GM18951 (cell line): ENCODE measurements at regions not wholly inside any gene's neighbourhood (a gene's known extent, or its start where the extent isn't known, plus 50 kb on each side); places are given as distances from the start of the nearest gene placed in this dataset.
"Not testable (repeated sequence)": the region's sequence is repeated elsewhere in the genome, so short reads cannot be mapped to it uniquely, and the experiment has no call there.

Experiments used
- POLR2A ChIP-seq: IDR thresholded peaks from 4 replicates; pipeline ENCODE4 v1.6.1; 2011; ENCODE audit warnings: mild to moderate bottlenecking; ENCODE audit not compliant: insufficient read length, insufficient read depth; ENCODE audit errors: extremely low read depth
- in situ Hi-C: fragments of 300-500 bp; cut with MboI; formaldehyde crosslinking; loops from one replicate; pipeline ENCODE4 v1.12.0; 2022; ENCODE audit warnings: low sequenced_read_pairs, mixed read lengths, inconsistent platforms; ENCODE audit not compliant: unreplicated experiment

DNA sequence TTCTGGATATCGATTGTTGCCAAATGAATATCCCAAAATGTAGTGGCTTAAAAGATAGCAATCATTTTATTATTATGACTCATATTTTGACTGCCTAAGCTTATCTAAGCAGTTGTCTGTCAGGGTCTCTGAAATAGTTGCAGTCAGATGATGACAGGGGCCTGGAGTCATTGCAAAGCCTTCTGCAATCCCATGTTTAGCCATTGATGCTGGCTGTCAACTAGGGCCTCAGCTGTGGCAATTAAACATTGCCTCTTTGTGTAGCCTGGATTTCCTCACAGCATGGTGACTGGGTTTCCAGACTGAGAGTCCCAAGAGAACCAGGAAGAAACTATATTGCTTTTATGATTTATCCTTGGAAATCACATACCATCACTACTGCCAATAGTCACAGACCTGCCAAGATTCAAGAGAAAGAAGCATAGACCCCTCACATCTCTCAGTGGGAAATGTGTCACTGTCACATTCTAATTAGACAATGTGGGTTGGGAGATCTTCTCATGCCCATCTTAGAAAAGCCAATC lies 227.3 kb upstream of the NOCT start:
- in situ Hi-C loops, result no loop called here
- no peak for TF ChIP-seq POLR2A

DNA sequence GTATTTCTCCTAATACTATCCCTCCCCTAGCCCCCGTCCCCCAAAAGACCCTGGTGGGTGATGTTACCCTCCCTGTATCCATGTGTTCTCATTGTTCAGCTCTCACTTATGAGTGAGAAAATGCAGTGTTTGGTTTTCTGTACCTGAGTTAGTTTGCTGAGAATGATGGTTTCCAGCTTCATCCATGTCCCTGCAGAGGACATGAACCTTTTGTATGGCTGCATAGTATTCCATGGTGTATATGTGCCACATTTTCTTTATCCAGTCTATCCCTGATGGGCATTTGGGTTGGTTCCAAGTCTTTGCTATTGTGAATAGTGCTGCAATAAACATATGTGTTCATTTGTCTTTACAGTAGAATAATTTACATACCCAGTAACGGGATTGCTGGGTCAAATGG lies 235.8 kb upstream of the NOCT start:
- in situ Hi-C loops, result not testable (repeated sequence)

DNA sequence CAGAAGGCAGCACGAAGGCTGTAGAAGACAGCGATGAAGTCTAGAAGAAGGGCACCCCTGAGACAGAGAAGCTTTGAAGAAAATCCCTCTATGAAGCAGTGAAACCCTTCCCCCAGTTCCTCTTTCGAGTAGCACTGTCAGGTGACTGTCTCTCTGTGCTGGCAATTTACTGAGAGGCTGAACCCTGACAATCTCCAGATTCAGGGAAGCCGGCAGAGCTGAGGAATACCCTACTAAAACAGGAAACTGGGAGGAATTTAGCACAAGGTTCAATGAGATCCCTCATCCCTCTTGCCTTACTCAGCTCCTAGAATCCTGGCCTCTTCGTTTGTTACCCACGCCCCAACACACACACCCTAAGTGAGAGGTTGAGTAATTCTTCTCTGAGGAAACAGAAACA lies 239.7 kb upstream of the NOCT start:
- TF ChIP-seq POLR2A, result no peak
- in situ Hi-C loops, result no loop called here

DNA sequence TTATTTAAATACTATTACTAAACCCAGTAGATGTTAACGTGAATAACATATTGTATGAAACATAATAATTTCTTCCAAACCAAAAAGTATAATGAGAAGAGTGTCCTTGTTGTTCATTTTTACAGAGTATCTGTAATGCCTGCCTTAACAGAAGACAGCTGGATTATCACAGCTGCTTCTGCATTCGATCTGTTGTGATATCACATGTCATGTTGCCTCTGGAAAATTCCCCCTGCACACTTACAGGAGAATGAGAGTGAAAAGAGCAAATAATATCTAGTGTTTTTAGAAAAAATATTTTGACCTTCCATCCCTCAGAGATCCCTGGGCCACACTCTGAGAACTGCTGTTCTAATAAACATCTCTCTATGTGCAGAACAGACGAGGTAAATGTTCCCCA lies 240.1 kb upstream of the NOCT start:
- in situ Hi-C loops, result no loop called here
- TF ChIP-seq POLR2A, result no peak

DNA sequence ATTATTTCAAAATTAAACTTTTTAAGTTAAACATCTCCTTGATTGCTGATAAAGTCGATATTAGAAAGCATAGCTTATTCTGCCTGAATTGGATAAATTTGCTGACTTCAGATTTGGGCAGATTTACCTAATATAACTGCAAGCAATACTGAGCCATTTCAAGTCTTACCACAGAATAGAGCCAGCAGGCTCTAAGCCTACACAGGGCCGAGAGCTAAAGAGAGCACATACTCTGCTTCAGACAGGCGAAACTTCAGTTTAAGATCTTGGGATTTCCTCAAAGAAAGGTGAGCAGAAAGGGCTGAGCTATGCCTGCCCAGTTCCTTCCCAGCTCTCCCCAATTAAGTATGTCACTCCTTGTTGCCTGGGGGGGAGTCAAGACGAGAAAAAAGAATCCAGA lies 240.6 kb upstream of the NOCT start:
- TF ChIP-seq POLR2A, result no peak
- in situ Hi-C loops, result no loop called here

DNA sequence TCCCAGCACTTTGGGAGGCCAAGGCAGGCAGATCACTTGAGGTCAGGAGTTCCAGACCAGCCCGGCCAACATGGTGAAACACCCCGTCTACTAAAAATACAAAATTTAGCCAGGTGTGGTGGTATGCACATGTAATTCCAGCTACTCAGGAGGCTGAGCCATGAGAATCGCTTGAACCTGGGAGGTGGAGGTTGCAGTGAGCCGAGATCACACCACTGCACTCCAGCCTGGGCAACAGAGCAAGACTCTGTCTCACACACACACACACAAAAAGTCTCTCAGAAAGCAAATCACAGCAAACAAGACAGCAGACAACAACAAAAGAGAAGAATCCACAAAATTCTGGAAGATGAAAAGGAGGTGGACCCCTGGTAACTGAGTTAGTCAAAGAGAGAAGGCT lies 241.5 kb upstream of the NOCT start:
- in situ Hi-C loops, result not testable (repeated sequence)

DNA sequence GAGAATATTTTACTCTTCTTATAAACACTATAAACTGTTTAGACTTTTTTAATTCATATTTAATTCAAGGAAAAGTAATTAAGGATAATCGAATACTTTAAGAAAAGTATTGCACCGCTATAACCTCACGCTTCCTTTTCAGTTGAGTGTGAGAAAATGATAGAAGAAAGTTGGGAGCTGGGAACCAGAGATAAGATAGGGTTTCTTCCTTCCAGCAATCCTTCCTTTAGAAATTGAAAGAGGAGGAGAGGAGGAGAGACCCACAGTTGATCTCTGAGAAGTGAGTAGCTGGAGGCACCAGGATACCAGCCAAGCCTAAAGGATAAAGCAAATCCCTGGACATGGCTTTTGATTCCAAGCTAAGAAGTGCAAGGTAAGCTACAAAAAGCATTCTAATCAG lies 242.3 kb upstream of the NOCT start:
- no peak for TF ChIP-seq POLR2A
- in situ Hi-C loops, result no loop called here

DNA sequence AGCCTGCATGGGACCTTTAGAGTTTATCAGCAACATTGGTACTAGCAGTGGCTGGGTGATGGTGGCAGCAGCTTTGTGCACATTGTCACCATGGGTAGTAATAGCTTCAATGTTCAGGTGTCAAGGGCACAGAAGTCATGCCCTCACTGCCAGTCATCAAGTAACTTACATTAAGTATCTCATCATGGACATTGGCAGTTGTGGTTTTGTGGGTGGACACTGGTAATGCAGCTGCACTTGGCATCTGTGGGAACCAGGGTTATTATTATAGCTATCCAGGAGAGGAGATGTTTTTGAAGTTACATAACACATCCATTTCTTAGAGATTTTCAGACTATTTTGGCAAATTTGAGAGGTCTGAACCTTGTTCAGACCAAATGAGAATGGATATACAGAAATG lies 243.2 kb upstream of the NOCT start:
- in situ Hi-C loops, result no loop called here
- TF ChIP-seq POLR2A, result no peak

DNA sequence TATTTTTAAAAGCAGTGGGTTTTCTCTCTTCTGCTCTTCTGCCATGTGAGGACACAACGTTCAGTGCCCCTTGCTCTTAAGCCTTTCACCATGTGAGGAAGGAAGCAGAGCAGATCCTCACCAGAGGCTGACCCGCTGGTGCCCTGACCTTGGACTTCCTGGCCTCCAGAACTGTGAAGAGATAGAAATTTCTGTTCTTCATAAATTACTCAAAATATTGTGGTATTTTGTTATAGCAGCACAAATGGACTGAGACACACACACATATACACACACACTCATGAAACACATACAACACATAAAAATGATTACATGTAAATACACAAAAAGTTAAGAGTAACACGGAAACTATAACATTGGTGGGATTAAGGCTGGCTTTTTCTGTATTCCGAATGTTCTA lies 244.8 kb upstream of the NOCT start:
- TF ChIP-seq POLR2A, result no peak
- in situ Hi-C loops, result no loop called here

DNA sequence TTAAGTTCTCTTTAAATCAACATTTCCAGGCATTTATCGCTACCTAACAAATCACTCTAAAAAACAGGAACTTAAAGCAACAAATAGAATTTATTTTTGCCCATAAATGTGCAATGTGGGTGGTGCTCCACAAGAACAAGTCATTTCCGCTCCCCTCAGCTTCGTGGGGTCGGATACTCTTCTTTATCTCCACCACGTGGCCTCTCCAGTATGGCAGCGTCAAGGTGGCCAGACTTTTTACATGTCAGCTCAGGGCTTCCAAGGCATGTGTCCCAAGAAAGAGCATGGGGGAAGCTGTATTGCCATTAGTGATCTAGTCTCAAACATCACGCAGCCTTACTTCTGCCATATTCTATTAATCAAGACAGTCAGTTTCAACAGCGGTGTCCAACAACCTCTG lies 249.2 kb upstream of the NOCT start:
- in situ Hi-C loops, result no loop called here
- no peak for TF ChIP-seq POLR2A

DNA sequence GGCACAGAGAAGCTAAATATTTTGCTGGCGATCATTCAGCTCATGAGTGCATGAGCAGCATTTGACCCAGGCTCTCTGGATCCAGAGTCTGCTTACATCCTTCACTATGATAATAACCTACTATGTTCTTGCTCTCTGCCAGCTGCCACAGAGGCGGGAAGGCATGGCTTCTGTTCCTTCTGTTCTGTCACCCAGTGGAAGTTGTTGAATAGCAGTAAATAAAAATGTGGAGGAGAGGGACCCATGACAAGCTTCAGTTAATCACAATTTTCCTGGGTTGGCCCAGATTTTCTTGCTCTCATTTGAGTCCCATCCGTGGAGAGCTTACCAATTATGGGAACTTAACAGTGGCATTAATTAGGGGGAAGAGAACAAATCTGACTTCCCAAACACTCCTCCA lies 250.1 kb upstream of the NOCT start:
- TF ChIP-seq POLR2A, result no peak
- in situ Hi-C loops, result no loop called here

DNA sequence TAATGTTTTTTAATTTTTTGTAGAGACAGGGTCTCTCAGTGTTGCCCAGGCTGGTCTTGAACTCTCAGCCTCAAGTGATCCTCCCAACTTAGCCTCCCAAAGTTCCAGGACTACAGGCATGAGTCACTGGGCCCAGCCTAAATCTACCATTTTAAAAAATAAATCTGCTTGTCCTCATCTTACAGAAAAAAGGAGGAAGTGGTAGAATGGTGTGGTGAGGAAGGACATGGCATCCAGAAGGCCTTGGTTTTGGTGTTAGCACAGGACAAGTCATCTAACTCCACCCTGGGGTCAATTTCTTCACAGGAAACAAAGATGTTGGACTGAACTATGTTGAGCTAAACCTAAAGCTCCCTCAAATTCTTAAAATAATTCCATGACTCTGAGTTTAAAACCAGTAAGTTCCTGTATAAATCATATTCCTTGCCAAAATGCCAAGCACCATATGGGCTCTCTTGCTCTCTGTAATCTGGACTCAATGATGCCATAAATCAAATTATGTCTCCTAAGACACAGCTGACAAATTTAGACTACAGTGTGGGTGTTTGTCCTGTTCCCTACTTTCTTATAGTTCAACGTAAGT lies 253.9 kb upstream of the NOCT start:
- in situ Hi-C loops, result no loop called here
- no peak for TF ChIP-seq POLR2A

DNA sequence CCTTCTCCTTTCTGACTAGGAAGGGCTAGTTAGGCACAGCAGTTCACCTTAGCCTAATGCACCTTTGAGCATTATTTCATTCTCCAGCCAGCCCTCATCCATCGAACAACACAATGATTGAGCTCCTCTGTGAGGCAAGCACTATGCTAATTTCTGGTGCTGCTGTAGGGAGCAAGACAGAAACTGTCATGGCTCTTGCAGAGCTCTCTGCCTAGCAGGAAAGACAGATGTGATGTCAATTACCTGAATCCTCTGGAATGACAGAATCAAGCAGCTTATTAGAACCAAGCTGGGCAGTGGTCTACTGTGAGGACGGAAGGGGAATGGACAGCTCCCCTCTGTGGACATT lies 256.1 kb upstream of the NOCT start:
- no peak for TF ChIP-seq POLR2A
- in situ Hi-C loops, result no loop called here

DNA sequence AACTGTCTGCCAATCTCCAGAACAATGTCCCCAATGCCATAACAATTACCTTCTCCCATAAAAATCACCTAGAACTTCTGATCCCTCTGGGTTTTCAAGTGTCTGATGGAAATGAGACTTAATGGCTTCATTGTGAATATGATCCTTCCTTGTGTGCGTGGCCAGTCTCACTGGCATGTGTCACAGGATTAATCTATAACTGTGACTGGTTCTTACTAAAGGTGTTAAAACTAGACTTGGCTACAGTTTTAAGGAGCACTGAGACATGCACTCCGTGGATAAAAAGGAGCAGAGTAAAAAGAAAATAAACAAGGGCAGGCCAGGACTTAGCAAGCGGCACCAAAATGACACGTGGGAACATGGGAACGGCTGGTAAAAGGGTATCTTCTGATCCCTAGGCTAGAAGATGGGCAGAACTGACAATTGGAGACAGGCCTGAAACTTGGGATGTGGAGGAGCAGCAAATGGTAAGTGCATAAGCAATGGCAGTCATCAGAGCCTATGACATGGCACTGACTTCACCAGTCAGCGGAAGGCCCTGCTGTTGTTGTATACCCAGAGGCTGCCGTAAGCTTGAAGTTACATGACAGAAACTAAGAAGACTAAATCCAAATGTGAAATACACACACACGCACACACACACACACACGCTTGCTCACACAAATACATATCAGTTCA lies 256.6 kb upstream of the NOCT start:
- no peak for TF ChIP-seq POLR2A
- in situ Hi-C loops, result no loop called here

DNA sequence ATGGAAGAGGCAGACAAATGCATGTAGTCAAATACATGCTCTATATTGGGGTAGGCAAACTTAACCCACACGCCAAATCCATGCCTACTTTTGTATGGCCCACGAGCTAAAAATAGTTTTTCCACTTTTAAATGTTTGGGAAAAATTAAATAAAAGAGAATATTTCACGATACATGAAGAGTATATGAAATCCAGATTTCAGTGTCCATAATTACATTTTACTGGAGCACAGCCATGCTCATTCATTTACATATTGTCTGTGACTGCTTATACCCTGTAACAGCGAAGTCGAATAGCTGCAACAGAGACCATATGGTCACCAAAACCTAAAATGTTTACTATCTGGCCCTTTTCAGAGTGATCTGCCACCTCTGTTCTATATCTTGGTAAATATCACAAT lies 257.4 kb upstream of the NOCT start:
- in situ Hi-C loops, result no loop called here
- TF ChIP-seq POLR2A, result no peak
